Endothelial cell of umbilical vein (primary cell): ENCODE measurements at regions not wholly inside any gene's neighbourhood (a gene's known extent, or its start where the extent isn't known, plus 50 kb on each side); places are given as distances from the start of the nearest gene placed in this dataset.

Experiments
- BruUV-seq: library from RNA; stranded (reverse); fragments of 400-500 nt; replicated peaks from 2 replicates; lab custom pipeline; 2021; lab: Mats Ljungman, UMichigan
- CTCF ChIA-PET: fragments of 300-600, 350-600 bp; sonication (Branson Sonifier 250); formaldehyde crosslinking; loops from one replicate; lab custom pipeline; 2021; ENCODE audit warnings: antibody characterized with exemption, inconsistent platforms; lab: Charles Lee
- POLR2A ChIA-PET: fragments of 300-600, 350-600 bp; sonication (Branson Sonifier 250); formaldehyde crosslinking; loops from one replicate; lab custom pipeline; 2021; ENCODE audit warnings: antibody characterized with exemption, inconsistent platforms; lab: Charles Lee
- DNase-seq: peaks from one replicate; pipeline ENCODE4 v3.0.0-alpha.2; 2011; ENCODE audit warnings: low read depth, low spot score
- FAIRE-seq: peaks from 2 replicates; lab custom pipeline; 2011; peaks lifted over from hg19 to GRCh38; lab: Jason Lieb, UNC
- H2AFZ ChIP-seq: 2 replicates; pipeline ENCODE4 v1.6.0; 2012; ENCODE audit warnings: low read depth, low read length, control low read depth, inconsistent platforms
- H3K27ac ChIP-seq: 2 replicates; pipeline ENCODE4 v1.5.1; 2011; ENCODE audit warnings: low read depth, mild to moderate bottlenecking, control low read depth, low read length, moderate library complexity; ENCODE audit not compliant: insufficient read depth
- H3K27me3 ChIP-seq, 2 experiments: 2 replicates each; pipeline versions ENCODE4 v1.6.0 to v1.6.1; 2011; ENCODE audit warnings: low read length in 2 of 2, mixed read lengths in 1 of 2; ENCODE audit not compliant: control insufficient read depth in 2 of 2, insufficient read depth in 2 of 2
- H3K36me3 ChIP-seq, 2 experiments: 2 replicates in 1 of 2; 3 replicates in 1 of 2; pipeline ENCODE4 v1.5.1; 2011; ENCODE audit warnings: low read length in 2 of 2, mild to moderate bottlenecking in 1 of 2, moderate library complexity in 1 of 2; ENCODE audit not compliant: control insufficient read depth in 2 of 2, insufficient read depth in 2 of 2; ENCODE audit errors: extremely low read depth in 1 of 2
- H3K4me1 ChIP-seq: 3 replicates; pipeline ENCODE4 v1.5.1; 2011; ENCODE audit warnings: mild to moderate bottlenecking, low read length; ENCODE audit not compliant: control insufficient read depth, insufficient read depth; ENCODE audit errors: extremely low read depth
- H3K4me2 ChIP-seq: 2 replicates; pipeline ENCODE4 v1.6.1; 2011; ENCODE audit warnings: low read length, control low read depth, mixed read lengths; ENCODE audit not compliant: insufficient read depth
- H3K4me3 ChIP-seq, 3 experiments: fragments of 200-600 bp in 1 of 3; sonication (generic), shearing (Covaris generic) in 1 of 3; replicated peaks in 1 of 3; 2 replicates each; pipeline ENCODE4 v1.5.1; 2011 to 2016; ENCODE audit warnings: control low read depth in 3 of 3, low read length in 3 of 3, mild to moderate bottlenecking in 2 of 3, inconsistent platforms in 1 of 3, low read depth in 1 of 3, moderate library complexity in 1 of 3; ENCODE audit not compliant: insufficient read depth in 1 of 3
- H3K79me2 ChIP-seq: 2 replicates; pipeline ENCODE4 v1.6.0; 2012; ENCODE audit warnings: low read length, inconsistent platforms; ENCODE audit not compliant: control insufficient read depth, insufficient read depth
- H3K9ac ChIP-seq: replicated peaks from 2 replicates; pipeline ENCODE3; 2011; ENCODE audit warnings: low read length, control low read depth; ENCODE audit not compliant: insufficient read depth; ENCODE audit errors: extremely low read depth
- H3K9me1 ChIP-seq: replicated peaks from 3 replicates; pipeline ENCODE4 v1.6.0; 2011; ENCODE audit warnings: mild to moderate bottlenecking, low read length; ENCODE audit not compliant: control insufficient read depth, insufficient read depth; ENCODE audit errors: extremely low read depth
- H3K9me3 ChIP-seq: replicated peaks from 2 replicates; pipeline ENCODE4 v1.5.1; 2012; ENCODE audit warnings: low read length, inconsistent platforms; ENCODE audit not compliant: control insufficient read depth, insufficient read depth
- H4K20me1 ChIP-seq: replicated peaks from 2 replicates; pipeline ENCODE3; 2011; ENCODE audit warnings: mild to moderate bottlenecking, low read length; ENCODE audit not compliant: control insufficient read depth, insufficient read depth; ENCODE audit errors: extremely low read depth
- EZH2 ChIP-seq: IDR thresholded peaks from 2 replicates; pipeline ENCODE4 v1.6.1; 2012; ENCODE audit warnings: borderline replicate concordance, low read depth, mild to moderate bottlenecking, moderate library complexity, low read length, inconsistent platforms; ENCODE audit not compliant: severe bottlenecking
- FOS ChIP-seq: IDR thresholded peaks from 2 replicates; pipeline ENCODE4 v1.6.1; 2011; ENCODE audit warnings: mild to moderate bottlenecking, low read length, moderate library complexity, borderline replicate concordance; ENCODE audit not compliant: insufficient read depth
- GATA2 ChIP-seq: IDR thresholded peaks from 2 replicates; pipeline ENCODE4 v1.7.0; 2011; ENCODE audit warnings: low read depth, mild to moderate bottlenecking, moderate library complexity, mixed read lengths, low read length; ENCODE audit not compliant: insufficient read length, insufficient read depth
- JUN ChIP-seq: IDR thresholded peaks from 2 replicates; pipeline ENCODE4 v1.6.1; 2011; ENCODE audit warnings: borderline replicate concordance, low read depth; ENCODE audit not compliant: insufficient read length, insufficient read depth
- MYC ChIP-seq: IDR thresholded peaks from one replicate; pipeline ENCODE4 v1.6.1; 2011; ENCODE audit warnings: mild to moderate bottlenecking, low read depth, low read length
- POLR2A ChIP-seq: IDR thresholded peaks from 2 replicates; pipeline ENCODE4 v1.6.1; 2012; ENCODE audit warnings: low read depth, mild to moderate bottlenecking, control low read depth, low read length
- POLR2AphosphoS5 ChIP-seq: IDR thresholded peaks from 2 replicates; pipeline ENCODE4 v1.6.1; 2012; ENCODE audit warnings: low read depth, mild to moderate bottlenecking, control low read depth, low read length, moderate library complexity; ENCODE audit not compliant: insufficient read depth
- dilution Hi-C: fragments of 300-500 bp; cut with MboI; formaldehyde crosslinking; loops from one replicate; pipeline ENCODE4 v1.15.0; 2019; ENCODE audit warnings: low sequenced_read_pairs; ENCODE audit not compliant: extremely low pct_ligation_motif_present
- intact Hi-C: fragments of 100-400 bp; cut with micrococcal nuclease; formaldehyde crosslinking; loops from one replicate; pipeline ENCODE4 v1.10.0; 2022
- TF ChIP-seq, protein P1 (sequence below), 2 donors: IDR thresholded peaks; 1 replicate in 1 of 2; 2 replicates in 1 of 2; pipeline ENCODE4 v1.5.1; 2011; ENCODE audit warnings: low read length in 2 of 2, mild to moderate bottlenecking in 2 of 2, moderate library complexity in 2 of 2, control low read depth in 1 of 2, inconsistent platforms in 1 of 2, low read depth in 1 of 2; ENCODE audit not compliant: insufficient read depth in 1 of 2; ENCODE audit errors: extremely low read depth in 1 of 2
- TF ChIP-seq, protein P2 (sequence below): IDR thresholded peaks from 2 replicates; pipeline ENCODE4 v1.6.1; 2011; ENCODE audit not compliant: insufficient read depth, insufficient read length

DNA sequence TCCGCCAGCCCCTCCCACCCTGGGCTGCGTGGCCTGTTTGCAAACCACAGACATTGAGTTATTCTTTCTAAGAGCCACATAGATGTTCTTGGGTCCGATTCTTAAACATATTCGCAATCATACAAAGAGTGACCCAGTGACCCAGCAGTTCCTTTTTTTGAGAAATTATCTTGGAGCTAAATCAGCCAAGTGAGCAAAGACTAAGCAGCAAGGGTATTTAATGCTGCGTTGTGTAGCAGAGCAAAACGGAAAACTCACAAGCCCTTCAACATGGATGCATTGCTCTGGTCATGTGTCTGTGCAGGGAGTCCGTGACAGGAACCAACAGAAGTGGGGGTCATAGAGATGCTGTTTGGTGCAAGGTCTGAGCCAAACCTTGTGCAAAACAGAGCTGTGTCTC, 95.6 kb downstream of the OLFM1 start:
- Histone ChIP-seq H3K27ac (no peak overlapping the region), H3K4me1 (no peaks in the 10 kb centered on the region), H3K4me2 (no peak overlapping the region), H3K36me3 (no peaks in the 10 kb centered on the region), H3K9me1 (no peaks in the 10 kb centered on the region), H2AFZ (no peak overlapping the region), H3K4me3 (no peak overlapping the region), H3K9ac (no peak overlapping the region), H4K20me1 (no peaks in the 10 kb centered on the region), H3K27me3 (no peaks in the 10 kb centered on the region), H3K9me3 (no peaks in the 10 kb centered on the region), H3K79me2 (no peaks in the 10 kb centered on the region)
- POLR2A ChIA-PET, result no interaction called here
- DNase-seq (no peak), FAIRE-seq (no peak)
- dilution Hi-C loops (no loop called here), intact Hi-C loops (no loop called here)
- no TSS peak for BruUV-seq
- CTCF ChIA-PET, result no interaction called here
- TF ChIP-seq POLR2A (no peak), POLR2AphosphoS5 (no peak), FOS (no peak), MYC (no peak)
- TF ChIP-seq, protein P1, sequence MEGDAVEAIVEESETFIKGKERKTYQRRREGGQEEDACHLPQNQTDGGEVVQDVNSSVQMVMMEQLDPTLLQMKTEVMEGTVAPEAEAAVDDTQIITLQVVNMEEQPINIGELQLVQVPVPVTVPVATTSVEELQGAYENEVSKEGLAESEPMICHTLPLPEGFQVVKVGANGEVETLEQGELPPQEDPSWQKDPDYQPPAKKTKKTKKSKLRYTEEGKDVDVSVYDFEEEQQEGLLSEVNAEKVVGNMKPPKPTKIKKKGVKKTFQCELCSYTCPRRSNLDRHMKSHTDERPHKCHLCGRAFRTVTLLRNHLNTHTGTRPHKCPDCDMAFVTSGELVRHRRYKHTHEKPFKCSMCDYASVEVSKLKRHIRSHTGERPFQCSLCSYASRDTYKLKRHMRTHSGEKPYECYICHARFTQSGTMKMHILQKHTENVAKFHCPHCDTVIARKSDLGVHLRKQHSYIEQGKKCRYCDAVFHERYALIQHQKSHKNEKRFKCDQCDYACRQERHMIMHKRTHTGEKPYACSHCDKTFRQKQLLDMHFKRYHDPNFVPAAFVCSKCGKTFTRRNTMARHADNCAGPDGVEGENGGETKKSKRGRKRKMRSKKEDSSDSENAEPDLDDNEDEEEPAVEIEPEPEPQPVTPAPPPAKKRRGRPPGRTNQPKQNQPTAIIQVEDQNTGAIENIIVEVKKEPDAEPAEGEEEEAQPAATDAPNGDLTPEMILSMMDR (IDR thresholded peaks at IDR 0.05; ENCODE audit: extremely low read depth in 1 of 2, insufficient read depth in 1 of 2, low read depth in 1 of 2, low read length in 2 of 2), result no peak

DNA sequence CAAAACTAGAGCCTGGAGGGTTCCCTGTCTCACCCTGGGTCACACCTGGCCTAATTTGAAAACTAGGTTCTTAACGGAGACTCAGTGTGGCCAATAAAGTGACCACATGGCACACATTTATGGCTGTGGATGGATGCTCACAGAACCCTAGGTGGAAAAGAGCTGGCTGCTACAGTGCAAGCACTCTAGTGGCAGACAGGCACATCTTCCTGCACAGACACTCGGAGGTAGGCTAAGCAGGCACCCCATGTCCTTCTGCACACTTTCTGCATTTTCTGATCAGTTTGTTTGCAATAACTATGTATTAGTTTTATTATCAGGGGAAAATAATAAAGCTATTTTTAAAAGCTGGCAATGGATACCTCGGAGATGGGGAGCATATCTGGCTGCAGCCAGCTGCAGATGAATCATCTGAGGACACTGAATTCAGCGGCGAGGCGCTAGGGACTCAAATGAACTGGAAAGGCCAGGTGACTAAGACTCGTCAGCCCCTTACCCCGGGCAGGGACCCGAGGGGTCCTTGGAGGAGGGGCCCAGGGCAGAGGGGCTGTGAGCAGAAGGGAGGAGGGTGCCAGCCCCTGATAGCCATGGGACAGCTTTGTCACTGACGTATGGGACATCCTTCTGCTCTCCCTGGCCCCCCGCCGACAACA, 96.2 kb downstream of the OLFM1 start:
- H3K27ac ChIP-seq, result no peak overlapping the region
- H3K79me2 ChIP-seq, result no peaks in the 10 kb centered on the region
- H2AFZ ChIP-seq, result no peak overlapping the region
- DNase-seq (no peak), FAIRE-seq (no peak)
- H4K20me1 ChIP-seq, result no peaks in the 10 kb centered on the region
- intact Hi-C loops (no loop called here), dilution Hi-C loops (no loop called here)
- H3K4me3 ChIP-seq, result no peak overlapping the region
- no TSS peak for BruUV-seq
- no peaks in the 10 kb centered on the region for H3K4me1 ChIP-seq
- H3K36me3 ChIP-seq, result no peaks in the 10 kb centered on the region
- H3K9me3 ChIP-seq, result no peaks in the 10 kb centered on the region
- H3K27me3 ChIP-seq, result no peaks in the 10 kb centered on the region
- H3K4me2 ChIP-seq, result no peak overlapping the region
- no peaks in the 10 kb centered on the region for H3K9me1 ChIP-seq
- no peak for TF ChIP-seq POLR2A
- TF ChIP-seq, protein P1 (IDR thresholded peaks at IDR 0.05; ENCODE audit: extremely low read depth in 1 of 2, insufficient read depth in 1 of 2, low read depth in 1 of 2, low read length in 2 of 2), result no peak
- TF ChIP-seq EZH2, result no peak
- TF ChIP-seq, protein P2, sequence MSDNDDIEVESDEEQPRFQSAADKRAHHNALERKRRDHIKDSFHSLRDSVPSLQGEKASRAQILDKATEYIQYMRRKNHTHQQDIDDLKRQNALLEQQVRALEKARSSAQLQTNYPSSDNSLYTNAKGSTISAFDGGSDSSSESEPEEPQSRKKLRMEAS, result no peak
- TF ChIP-seq MYC, result no peak
- no peak for TF ChIP-seq POLR2AphosphoS5
- TF ChIP-seq JUN, result no peak
- TF ChIP-seq GATA2, result no peak
- TF ChIP-seq FOS, result no peak
- no peak overlapping the region for H3K9ac ChIP-seq
- POLR2A ChIA-PET, result no interaction called here
- CTCF ChIA-PET, result no interaction called here
